ENCODE measurements at regions not wholly inside any gene's neighbourhood (a gene's known extent, or its start where the extent isn't known, plus 50 kb on each side); places are given as distances from the start of the nearest gene placed in this dataset.

DNA sequence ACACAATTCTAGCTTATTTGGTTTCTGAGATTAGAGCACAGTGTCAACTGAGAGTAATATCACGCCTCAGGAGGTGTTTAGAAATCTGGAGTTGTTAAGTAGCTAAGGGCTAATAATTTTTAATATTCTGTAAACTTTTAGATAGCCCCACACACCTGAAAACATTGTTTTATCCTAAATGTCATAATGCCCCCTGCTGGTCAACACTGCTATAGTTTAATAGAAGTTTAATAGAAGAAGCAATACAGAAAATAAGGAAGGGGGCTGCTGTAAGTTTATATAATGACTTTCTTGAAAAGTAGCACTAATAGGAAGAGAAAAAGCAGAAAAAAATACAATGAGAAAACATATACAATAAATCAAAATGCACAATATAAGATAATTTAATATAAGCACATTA, 516.4 kb upstream of the PCDH11Y start:
- intact Hi-C loops (cut with DNase I) = no loop called here
- Histone ChIP-seq H3K36me3 (replicated peaks in 1 of 2) (no peaks in the 10 kb centered on the region), H3K4me1 (replicated peaks in 1 of 2) (no peaks in the 10 kb centered on the region), H3K9me3 (replicated peaks in 1 of 3) (no peaks in the 10 kb centered on the region), H3K27me3 (no peaks in the 10 kb centered on the region), H3K27ac (no peak overlapping the region), H3K4me3 (no peak overlapping the region)
- peak in 1 of 7 donors; percentile 10 for DNase-seq
- TF ChIP-seq POLR2A (IDR thresholded peaks at IDR 0.05) (no peak), CTCF (IDR thresholded peaks at IDR 0.05) (peak in 2 of 6 experiments; percentile 46 to 50)
- WGBS, 4 donors = 12 to 13% methylated on average over 1 of the region's 1 CpG; no CpG with 5 or more reads in 2 of the 4 donors

Data from adrenal gland (tissue), 9 donors.